ENCODE measurements at regions not wholly inside any gene's neighbourhood (a gene's known extent, or its start where the extent isn't known, plus 50 kb on each side); places are given as distances from the start of the nearest gene placed in this dataset.

GRCh38 chr12:92462049-92462448 is 240.7 kb upstream of the PLEKHG7 start:
- TF ChIP-seq CTCF (conservative IDR thresholded peaks at IDR 0.05; ENCODE audit: low read depth, low read length) (no peak), EZH2 (IDR thresholded peaks at IDR 0.05; ENCODE audit: borderline replicate concordance, low read depth, low read length, poor library complexity, severe bottlenecking) (no peak)

Measured in A673 (cell line).